HCT116 (cell line): ENCODE measurements at regions not wholly inside any gene's neighbourhood (a gene's known extent, or its start where the extent isn't known, plus 50 kb on each side); places are given as distances from the start of the nearest gene placed in this dataset.

Source experiments
- CTCF ChIP-seq, 3 experiments: fragments of 200-600 bp in 1 of 3; sonication (generic) in 1 of 3; IDR thresholded peaks in 2 of 3; conservative IDR thresholded peaks in 1 of 3; 2 replicates each; pipeline ENCODE4 v1.5.1; 2012 to 2017; ENCODE audit warnings: low read depth in 2 of 3, low read length in 2 of 3, antibody characterized with exemption in 1 of 3, borderline replicate concordance in 1 of 3, control low read depth in 1 of 3, mild to moderate bottlenecking in 1 of 3, mixed read lengths in 1 of 3, mixed run types in 1 of 3, moderate library complexity in 1 of 3; ENCODE audit not compliant: insufficient read depth in 1 of 3
- ELF1 ChIP-seq: IDR thresholded peaks from 2 replicates; pipeline ENCODE4 v1.6.1; 2012; ENCODE audit warnings: low read depth, borderline replicate concordance
- EZH2 ChIP-seq: fragments of 200-600 bp; sonication (generic); IDR thresholded peaks from 2 replicates; pipeline ENCODE4 v1.6.1; 2017; ENCODE audit warnings: antibody characterized with exemption, mixed run types
- EZH2phosphoT487 ChIP-seq: fragments of 200-600 bp; IDR thresholded peaks from 2 replicates; pipeline ENCODE4 v1.6.1; 2018; ENCODE audit warnings: antibody characterized with exemption, borderline replicate concordance
- JUND ChIP-seq: IDR thresholded peaks from 2 replicates; pipeline ENCODE4 v1.6.1; 2012
- MAX ChIP-seq: IDR thresholded peaks from 2 replicates; pipeline ENCODE4 v1.6.1; 2012
- POLR2A ChIP-seq: IDR thresholded peaks from 2 replicates; pipeline ENCODE4 v1.7.0; 2011; ENCODE audit warnings: borderline replicate concordance; ENCODE audit not compliant: insufficient read depth, insufficient read length; ENCODE audit errors: extremely low read depth
- POLR2AphosphoS5 ChIP-seq: IDR thresholded peaks from 2 replicates; pipeline ENCODE4 v1.6.1; 2011; ENCODE audit warnings: mild to moderate bottlenecking, low read depth, low read length, moderate library complexity
- RAD21 ChIP-seq: IDR thresholded peaks from 2 replicates; pipeline ENCODE4 v1.6.1; 2012; ENCODE audit warnings: low read depth, mild to moderate bottlenecking
- REST ChIP-seq: IDR thresholded peaks from 2 replicates; pipeline ENCODE4 v1.6.1; 2012; ENCODE audit warnings: low read depth
- SP1 ChIP-seq: IDR thresholded peaks from 2 replicates; pipeline ENCODE4 v1.6.1; 2012; ENCODE audit warnings: low read depth
- YY1 ChIP-seq: IDR thresholded peaks from 2 replicates; pipeline ENCODE4 v1.6.1; 2011; ENCODE audit warnings: low read length, low read depth, moderate library complexity, mild to moderate bottlenecking; ENCODE audit not compliant: insufficient replicate concordance; ENCODE audit errors: extremely low read depth
- ZNF274 ChIP-seq: fragments of 200-500 bp; sonication (Bioruptor generic); IDR thresholded peaks from 2 replicates; pipeline ENCODE4 v1.6.1; 2014; ENCODE audit warnings: mild to moderate bottlenecking, low read depth, low read length, inconsistent platforms

- no peak for TF ChIP-seq RAD21
- no peak for TF ChIP-seq EZH2phosphoT487
- TF ChIP-seq MAX: no peak
- no peak for TF ChIP-seq REST
- no peak for TF ChIP-seq CTCF (IDR thresholded peaks at IDR 0.05 in 2 of 3, conservative IDR thresholded peaks at IDR 0.05 in 1 of 3; ENCODE audit: borderline replicate concordance in 1 of 3, insufficient read depth in 1 of 3, low read depth in 2 of 3, low read length in 2 of 3)
- TF ChIP-seq EZH2: no peak
- no peak for TF ChIP-seq YY1
- TF ChIP-seq POLR2AphosphoS5: no peak
- no peak for TF ChIP-seq SP1
- TF ChIP-seq JUND: no peak
- TF ChIP-seq ELF1: no peak
- TF ChIP-seq ZNF274: no peak
- no peak for TF ChIP-seq POLR2A
Observed at GRCh38 chr21:16438761-16439160, 709.0 kb downstream of the USP25 start.
